ENCODE measurements at regions not wholly inside any gene's neighbourhood (a gene's known extent, or its start where the extent isn't known, plus 50 kb on each side); places are given as distances from the start of the nearest gene placed in this dataset.

DNA sequence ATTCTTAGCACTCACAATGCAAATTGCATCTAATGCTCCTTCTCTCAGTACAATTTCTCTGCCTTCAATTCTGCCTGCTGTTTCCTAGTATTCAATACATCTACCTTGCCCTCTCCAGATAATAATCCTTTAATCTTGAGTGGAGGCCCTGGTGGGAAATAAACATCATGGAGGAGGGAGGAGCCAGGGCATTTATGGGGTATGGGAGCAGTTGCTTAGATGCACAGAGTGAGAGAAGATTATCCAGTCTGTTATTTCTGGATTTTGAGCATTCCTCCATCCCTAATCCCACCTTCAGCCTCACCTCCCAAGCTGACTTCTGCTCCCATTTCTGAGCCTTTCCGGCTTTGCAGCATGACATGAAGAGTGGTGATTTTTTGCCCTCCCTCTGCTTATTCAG, 127.9 kb upstream of the PPP3CA start:
- intact Hi-C loops (cut with DNase I; ENCODE audit: low total_unique reads), result no loop called here
- DNase-seq, result no peak
- H3K4me3 ChIP-seq, result no peak overlapping the region
- no peaks in the 10 kb centered on the region for H3K36me3 ChIP-seq
- H3K27ac ChIP-seq, result no peak overlapping the region
- no peaks in the 10 kb centered on the region for H3K27me3 ChIP-seq
- no peaks in the 10 kb centered on the region for H3K4me1 ChIP-seq
- no peaks in the 10 kb centered on the region for H3K9me3 ChIP-seq
- no peak for TF ChIP-seq POLR2A (IDR thresholded peaks at IDR 0.05)
- TF ChIP-seq, protein P1, sequence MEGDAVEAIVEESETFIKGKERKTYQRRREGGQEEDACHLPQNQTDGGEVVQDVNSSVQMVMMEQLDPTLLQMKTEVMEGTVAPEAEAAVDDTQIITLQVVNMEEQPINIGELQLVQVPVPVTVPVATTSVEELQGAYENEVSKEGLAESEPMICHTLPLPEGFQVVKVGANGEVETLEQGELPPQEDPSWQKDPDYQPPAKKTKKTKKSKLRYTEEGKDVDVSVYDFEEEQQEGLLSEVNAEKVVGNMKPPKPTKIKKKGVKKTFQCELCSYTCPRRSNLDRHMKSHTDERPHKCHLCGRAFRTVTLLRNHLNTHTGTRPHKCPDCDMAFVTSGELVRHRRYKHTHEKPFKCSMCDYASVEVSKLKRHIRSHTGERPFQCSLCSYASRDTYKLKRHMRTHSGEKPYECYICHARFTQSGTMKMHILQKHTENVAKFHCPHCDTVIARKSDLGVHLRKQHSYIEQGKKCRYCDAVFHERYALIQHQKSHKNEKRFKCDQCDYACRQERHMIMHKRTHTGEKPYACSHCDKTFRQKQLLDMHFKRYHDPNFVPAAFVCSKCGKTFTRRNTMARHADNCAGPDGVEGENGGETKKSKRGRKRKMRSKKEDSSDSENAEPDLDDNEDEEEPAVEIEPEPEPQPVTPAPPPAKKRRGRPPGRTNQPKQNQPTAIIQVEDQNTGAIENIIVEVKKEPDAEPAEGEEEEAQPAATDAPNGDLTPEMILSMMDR (IDR thresholded peaks at IDR 0.05), result no peak

DNA sequence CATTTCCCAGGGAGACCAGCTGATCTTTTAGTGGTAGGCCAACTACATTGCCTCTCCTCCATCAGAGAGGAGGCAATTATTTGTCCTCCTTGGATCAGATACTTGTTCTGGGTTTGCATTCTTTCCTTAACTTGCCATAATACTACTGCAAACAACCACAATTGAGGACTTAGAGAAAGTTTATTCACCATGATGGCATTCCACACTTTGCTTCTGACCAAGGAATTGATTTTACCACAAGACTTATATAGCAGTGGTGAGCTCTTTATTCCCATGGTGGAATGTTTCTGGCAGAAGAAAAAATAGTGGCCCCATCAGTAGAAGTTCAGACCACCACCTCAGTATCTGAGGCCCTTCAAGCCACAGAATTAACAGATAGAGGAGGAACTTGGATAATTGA, 123.9 kb upstream of the PPP3CA start:
- Histone ChIP-seq H3K4me1 (no peaks in the 10 kb centered on the region), H3K27me3 (no peaks in the 10 kb centered on the region), H3K27ac (no peak overlapping the region), H3K4me3 (no peak overlapping the region), H3K9me3 (no peaks in the 10 kb centered on the region), H3K36me3 (no peaks in the 10 kb centered on the region)
- intact Hi-C loops (cut with DNase I; ENCODE audit: low total_unique reads), result no loop called here
- DNase-seq, result no peak
- TF ChIP-seq, protein P1 (IDR thresholded peaks at IDR 0.05), result no peak
- no peak for TF ChIP-seq POLR2A (IDR thresholded peaks at IDR 0.05)

DNA sequence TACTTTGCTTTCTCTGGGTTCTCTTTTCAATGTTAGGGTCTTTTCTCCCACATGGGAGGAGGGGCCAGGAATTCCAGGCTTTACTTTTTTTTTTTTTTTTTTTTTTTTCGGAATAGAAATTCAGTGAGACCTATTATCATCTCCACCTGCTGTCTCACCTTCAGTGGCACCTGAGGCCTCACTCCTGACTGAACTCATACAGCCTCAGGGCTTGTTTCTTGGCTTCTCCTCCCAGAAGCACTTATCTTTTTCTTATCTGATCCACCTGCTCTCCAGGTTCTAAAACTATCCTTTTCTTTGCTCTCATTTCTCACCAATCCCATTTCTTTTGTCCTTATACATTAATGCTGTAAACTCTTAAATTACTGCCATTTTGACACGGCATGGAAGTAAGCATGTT, 117.3 kb upstream of the PPP3CA start:
- intact Hi-C loops (cut with DNase I; ENCODE audit: low total_unique reads), result no loop called here
- H3K27me3 ChIP-seq, result no peaks in the 10 kb centered on the region
- H3K4me3 ChIP-seq, result no peak overlapping the region
- no peak for DNase-seq
- TF ChIP-seq, protein P1 (IDR thresholded peaks at IDR 0.05), result no peak
- TF ChIP-seq POLR2A (IDR thresholded peaks at IDR 0.05), result no peak
- no peaks in the 10 kb centered on the region for H3K4me1 ChIP-seq
- no peak overlapping the region for H3K27ac ChIP-seq
- no peaks in the 10 kb centered on the region for H3K9me3 ChIP-seq
- no peaks in the 10 kb centered on the region for H3K36me3 ChIP-seq

DNA sequence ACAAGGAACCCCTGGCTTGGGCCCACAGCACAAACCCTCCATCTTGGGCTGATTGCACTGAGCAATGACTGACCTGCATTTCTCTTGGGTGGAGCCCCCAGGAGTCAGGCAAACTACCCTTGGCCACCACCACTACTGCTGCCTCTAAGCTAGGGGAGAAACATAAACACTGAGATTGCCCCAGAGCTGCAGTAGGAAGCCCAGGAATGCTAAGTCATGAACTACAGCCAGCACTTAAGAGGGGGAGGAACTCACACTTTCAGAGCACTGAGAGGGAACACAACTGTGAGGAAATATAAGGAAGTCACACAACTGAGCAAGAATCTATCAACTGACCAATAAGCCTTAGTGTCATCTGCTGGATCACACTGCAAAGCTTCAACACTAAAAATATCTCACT, 111.6 kb upstream of the PPP3CA start:
- no peaks in the 10 kb centered on the region for H3K27me3 ChIP-seq
- H3K4me1 ChIP-seq, result no peaks in the 10 kb centered on the region
- H3K9me3 ChIP-seq, result no peaks in the 10 kb centered on the region
- H3K36me3 ChIP-seq, result no peaks in the 10 kb centered on the region
- no peak for TF ChIP-seq POLR2A (IDR thresholded peaks at IDR 0.05)
- TF ChIP-seq, protein P1 (IDR thresholded peaks at IDR 0.05), result no peak
- H3K27ac ChIP-seq, result no peak overlapping the region
- no peak overlapping the region for H3K4me3 ChIP-seq
- DNase-seq, result no peak
- intact Hi-C loops (cut with DNase I; ENCODE audit: low total_unique reads), result no loop called here

DNA sequence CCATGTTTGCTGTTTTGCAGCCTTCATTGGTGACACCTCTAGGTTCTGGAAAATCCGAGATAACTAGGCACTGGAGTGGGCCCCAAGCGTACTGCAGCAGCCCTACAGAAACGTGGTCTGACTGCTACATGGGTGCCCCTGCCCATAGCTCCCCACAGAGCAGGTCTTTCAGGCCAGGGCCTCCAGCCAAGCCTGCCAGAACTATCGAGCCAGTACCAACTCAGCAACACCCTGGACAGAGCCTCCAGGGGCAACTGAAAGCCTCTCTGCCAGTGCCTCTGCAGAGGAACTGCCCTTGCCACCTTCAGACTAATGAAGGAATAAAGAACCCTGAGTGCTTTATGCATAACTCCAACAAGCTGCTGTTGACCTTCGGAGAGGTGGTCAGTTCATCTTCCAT, 111.1 kb upstream of the PPP3CA start:
- no peak for DNase-seq
- TF ChIP-seq, protein P1 (IDR thresholded peaks at IDR 0.05), result no peak
- no peak overlapping the region for H3K27ac ChIP-seq
- H3K9me3 ChIP-seq, result no peaks in the 10 kb centered on the region
- no peaks in the 10 kb centered on the region for H3K4me1 ChIP-seq
- intact Hi-C loops (cut with DNase I; ENCODE audit: low total_unique reads), result no loop called here
- H3K27me3 ChIP-seq, result no peaks in the 10 kb centered on the region
- no peaks in the 10 kb centered on the region for H3K36me3 ChIP-seq
- no peak overlapping the region for H3K4me3 ChIP-seq
